Stimulated activated CD4-positive, alpha-beta T cell treated with anti-CD3 and anti-CD28 coated beads, Interleukin-4, amount 100 ng/mL, for 1 hour (primary cell): ENCODE measurements at regions not wholly inside any gene's neighbourhood (a gene's known extent, or its start where the extent isn't known, plus 50 kb on each side); places are given as distances from the start of the nearest gene placed in this dataset.
"Not testable (repeated sequence)": the region's sequence is repeated elsewhere in the genome, so short reads cannot be mapped to it uniquely, and the experiment has no call there.

Experiments used
- DNase-seq: peaks from one replicate; pipeline ENCODE4 v3.0.0-alpha.2; 2020

DNA sequence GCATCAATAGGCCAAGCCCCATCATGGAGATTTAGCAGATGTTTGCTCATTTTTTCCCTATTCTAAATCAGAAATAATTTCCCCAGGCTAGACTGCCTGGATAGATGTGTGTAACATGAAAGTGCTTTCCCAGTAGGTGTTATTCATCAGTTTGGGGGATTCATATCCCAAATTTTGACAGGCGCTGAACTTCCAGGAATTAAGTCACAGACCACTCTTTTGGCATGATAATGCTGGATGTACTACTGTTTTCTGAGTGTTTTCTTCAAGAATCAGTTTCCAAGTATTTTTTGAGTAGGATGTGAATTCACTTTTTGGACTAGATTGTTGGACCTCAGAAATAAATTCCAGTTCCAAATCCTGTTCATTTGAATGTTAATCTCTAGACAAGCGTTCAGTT is 637.4 kb downstream of the REEP3 start:
- no peak for DNase-seq

DNA sequence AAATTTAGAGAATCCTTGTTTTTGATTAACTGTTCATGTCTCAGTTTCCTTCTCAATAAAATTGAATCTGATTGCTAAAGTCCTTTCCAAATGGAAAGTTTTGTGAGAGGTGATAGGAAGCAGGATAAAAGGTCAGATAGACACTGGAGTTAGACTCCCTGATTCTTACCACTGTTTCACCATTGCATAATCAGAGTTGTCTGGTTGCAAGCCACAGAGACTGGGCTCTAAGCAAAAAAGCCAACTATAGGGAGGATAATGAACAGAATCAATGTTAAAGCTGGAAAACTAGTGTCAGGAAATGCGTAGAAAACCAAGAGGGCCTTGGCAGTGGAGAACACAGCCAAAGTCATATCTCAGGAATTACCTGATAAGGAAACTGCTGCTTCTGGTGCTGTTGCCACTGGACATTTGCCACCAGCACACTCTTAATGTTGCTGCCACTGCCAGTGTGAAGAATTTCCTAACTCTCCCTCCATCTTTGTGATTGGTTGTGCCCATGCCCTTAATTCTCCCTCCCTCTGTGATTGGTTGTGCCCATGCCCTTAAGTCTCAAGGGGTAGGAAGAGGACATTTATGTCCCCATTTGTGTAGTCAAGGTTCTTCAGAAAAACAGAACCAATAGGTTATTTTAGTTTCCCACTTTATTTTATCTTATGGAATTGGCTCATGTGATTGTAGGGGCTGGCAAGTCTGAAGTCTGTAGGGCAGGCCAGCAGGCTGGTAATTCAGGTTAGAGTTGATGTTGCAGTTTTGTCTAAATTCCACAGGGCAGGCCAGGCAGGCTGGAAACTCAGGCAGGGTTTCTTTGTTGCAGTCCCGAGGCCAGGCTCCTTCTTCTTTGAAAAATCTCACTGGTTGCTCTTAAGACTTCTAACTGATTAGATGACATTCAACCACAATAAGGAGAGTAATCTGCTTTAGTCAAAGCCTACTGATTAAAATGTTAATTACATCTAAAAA is 639.0 kb downstream of the REEP3 start:
- no peak for DNase-seq

DNA sequence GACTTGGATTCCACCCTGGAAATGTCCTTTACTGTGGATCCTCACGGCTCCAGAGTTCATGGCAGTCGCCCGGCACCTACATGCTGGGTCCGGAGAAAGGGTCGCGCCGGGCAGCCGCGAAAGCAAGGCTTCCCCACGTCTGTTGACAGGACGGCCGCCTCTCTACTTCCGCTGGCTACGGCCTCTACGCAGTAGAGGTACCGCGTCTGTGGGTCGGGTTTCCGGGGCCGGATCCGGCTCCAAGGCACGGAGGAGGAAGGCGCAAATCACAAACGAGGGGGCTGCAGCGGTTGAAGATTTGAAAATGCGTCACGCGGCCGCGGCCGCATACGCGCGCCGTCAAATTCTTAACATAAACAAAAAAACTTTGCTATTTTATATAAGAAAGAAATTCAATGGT is 649.6 kb downstream of the REEP3 start:
- no peak for DNase-seq

DNA sequence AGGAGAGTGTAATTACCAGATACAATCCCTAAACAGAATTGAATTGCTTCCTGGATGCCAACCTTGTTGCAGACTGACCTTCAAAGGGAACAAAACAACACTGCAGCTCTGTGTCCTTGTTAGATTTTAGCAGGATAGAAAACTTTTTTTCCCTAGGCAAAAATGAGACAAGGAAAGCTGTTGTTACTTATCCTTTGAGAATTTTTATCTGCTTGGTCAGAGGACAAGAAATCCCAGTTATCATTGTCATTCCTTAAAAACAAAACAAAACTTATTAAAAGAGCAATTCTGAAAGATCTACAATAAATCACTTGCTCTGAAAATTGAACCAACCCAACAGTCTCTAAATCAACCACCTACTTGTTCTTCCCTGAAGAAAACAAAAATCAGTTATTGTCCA is 652.6 kb downstream of the REEP3 start:
- DNase-seq: no peak

DNA sequence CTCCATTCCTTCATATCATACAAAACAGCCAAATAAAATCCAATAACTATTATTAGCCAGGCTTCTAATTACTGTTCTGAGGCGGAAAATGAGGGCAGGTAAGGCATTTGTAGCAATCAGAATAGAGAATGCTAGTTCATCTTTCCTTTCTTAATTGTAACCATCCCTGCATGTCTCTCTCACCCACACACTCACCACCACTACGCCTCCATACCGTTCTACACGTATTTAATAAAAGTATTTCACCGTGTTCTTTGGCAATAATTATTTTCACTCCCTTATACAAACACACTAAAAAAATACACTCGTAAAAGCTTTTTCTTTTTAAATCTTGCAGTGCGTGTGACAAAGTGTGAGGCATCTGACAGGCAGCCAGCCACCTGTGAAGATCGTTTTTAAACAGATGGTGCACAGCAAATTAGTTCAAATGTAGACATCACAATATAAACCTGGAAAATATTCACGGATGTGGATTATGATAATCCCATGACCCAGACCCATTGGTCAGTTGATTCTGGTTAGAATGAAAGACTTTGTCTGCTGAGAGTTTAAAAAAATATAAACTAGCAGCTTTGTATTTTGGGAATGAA is 653.6 kb downstream of the REEP3 start:
- DNase-seq: no peak

DNA sequence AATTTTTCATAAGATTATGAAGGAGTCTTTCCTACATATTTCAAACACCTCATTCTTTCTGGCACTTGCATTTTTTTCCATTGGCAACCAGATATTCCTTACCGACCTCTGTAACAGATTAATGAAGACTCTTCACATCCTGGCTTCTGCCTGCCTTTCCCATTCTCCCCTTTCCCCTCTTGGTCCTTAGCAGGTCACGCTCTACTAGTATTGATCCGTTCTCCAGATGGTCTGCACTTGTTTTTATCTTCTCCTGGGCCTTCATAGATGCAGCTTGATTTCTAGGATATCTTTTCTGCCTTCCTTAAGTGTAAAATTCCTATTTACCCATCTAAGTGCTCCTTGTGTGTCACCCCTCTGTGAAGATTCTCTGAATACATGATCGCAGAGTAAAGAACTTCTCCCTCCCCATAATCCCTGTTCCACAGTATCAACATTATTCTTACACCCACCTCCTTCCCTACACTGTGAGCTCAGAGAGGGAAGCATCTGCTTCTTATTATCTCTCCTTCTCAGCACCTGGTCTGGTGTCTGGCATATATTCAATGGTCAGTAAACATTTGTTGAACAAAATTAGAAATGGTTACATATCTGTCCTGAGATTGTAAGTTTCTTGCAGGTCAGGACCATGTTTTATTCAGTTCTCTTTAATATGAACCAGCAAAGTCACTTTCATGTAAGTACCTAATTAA is 654.2 kb downstream of the REEP3 start:
- no peak for DNase-seq

DNA sequence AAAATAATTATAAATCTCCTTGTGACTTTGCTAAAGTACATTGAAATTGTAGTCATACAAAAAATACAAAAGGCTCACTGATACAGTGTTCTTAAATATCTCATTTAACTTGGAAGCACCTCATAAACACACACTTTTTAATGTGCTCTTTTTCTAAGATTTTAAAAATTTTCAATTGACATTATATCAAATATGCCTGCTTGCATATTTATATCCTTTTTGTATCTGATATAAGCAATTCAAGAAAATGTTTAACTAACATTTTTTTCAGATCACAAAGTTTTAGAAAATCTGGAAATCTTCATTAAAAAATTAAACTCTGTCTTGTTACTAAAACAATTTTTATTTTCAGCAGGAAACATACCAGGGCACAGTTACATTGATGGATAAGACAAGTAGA is 661.5 kb downstream of the REEP3 start:
- no peak for DNase-seq

DNA sequence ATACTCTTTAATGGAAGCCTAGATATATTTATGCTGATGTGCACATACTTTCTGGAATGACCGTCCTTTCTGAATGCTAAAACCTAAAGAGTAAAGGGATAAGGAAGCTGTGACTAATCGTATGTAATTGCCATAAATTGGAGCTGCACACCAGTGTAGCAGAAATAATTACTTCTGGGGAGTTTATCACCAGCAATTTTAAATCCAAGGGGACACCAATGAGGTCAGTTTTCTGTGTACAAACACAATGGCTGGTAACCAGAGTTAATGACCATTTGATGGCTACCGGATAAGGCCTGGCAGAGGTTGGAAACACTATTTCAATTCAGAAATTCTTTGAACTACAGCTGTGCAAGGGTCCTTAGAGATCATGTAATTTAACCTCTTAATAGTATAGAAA is 670.1 kb downstream of the REEP3 start:
- no peak for DNase-seq

DNA sequence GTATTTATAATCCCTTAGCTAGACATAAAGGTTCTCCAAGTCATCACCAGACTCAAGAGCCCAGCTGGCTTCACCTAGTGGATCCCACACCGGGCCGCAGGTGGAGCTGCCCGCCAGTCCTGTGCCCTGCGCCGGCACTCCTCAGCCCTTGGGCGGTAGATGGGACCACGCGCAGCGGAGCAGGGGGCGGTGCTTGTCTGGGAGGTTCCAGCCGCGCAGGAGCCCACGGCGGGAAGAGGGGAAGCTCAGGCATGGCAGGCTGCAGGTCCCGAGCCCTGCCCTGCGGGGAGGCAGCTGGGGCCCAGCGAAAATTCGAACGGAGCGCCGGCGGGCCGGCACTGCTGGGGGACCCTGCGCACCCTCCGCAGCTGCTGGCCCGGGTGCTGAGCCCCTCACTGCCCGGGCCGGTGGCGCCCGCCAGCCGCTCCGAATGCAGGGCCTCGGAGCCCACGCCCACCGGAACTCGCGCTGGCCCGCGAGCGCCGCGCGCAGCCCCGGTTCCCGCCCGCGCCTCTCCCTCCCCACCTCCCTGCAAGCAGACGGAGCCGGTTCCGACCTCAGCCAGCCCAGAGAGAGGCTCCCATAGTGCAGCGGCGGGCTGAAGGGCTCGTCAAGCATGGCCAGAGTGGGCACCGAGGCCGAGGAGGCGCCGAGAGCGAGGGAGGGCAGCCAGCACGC is 675.6 kb downstream of the REEP3 start:
- no peak for DNase-seq

DNA sequence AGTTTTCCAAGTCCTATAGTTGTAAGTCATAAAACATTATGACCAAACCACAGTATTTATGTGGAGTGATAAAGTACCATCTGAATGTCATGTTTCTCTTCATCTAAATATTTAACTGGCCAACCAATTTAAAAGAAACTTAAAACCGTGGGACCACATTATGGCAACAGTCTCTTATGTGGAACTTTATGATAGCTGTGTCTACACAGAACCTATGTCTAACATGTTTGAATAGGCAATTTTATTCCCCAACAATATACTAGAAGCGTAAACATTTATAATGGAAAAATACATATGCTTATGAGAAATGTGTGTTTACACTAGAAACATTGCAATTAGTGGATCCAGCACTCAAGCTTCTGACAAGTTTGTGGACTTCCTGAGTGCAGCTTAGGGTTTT is 680.7 kb downstream of the REEP3 start:
- DNase-seq: no peak

DNA sequence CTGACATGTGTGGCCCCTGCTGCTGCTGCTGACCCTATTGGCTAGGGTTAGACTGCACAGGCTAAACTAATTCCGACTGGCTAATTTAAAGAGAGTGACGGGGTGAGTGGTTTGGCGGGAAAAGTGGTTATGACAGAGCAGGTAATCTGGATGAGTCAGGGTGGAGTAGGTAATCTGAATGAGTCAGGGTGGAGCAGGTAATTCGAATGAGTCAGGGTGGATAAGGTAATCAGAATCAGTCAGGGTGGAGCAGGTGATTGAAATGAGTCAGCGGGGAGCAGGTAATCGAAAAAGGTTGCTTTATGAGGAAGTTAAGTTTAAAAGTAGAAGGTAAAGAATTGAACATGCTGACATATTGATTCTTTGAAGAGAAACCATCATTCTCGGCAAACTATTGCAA is 683.3 kb downstream of the REEP3 start:
- not testable (repeated sequence) for DNase-seq

DNA sequence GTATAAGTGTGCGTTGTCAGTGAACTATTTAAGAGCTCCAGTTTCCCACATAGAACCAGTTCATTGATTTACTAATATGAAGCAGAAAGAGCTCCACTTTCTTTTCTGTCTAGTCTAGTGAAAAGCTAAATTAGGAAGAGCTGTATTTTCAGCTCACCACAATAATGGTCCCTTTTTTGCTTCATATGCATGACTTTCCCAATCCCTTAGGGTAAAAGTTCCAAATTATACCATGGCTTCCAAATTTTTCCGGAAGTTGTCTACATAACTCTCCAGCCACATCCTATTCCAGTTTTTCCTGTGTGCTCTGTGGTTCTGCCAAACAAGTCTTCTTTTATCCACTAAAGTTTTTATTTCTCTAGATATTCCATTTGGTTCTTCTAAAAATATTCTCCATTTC is 685.2 kb downstream of the REEP3 start:
- DNase-seq: no peak

DNA sequence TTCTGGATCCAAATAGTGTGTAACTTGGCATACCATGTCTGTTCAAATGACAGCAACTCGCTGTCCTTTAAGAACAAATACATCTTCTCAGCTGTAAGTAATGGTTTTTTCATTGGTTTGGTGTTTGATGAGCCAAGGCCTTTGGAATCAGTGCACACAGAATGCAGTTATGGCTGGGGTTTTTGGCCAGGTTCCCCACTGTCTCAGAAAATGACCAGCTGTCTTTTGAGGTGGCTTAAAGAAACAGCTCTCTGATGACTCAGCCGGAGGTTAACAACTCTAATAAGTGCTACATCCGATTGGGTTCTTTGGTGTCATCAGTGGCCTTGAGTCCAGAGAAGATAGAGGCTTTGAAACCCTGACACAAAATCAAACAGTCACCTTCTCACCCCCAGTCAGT is 688.4 kb downstream of the REEP3 start:
- no peak for DNase-seq

DNA sequence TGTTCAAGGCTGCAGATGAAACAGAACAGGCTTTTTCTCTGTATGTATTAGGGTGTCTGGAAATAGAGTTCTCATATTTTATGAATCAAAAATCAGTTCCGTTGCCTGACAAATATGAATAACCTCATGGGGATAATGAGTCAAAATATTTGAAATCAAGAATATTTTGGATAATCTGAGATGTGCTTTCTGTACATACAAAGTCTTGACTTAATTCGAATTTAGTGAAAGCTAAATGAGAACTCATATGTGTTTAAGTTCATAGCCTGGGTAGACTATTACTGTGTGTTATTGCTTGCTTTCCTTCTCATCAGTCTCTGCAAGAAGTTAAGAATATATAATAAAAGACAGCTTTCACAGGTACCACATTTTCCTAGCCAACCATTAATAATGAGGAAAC is 689.0 kb downstream of the REEP3 start:
- DNase-seq: no peak

DNA sequence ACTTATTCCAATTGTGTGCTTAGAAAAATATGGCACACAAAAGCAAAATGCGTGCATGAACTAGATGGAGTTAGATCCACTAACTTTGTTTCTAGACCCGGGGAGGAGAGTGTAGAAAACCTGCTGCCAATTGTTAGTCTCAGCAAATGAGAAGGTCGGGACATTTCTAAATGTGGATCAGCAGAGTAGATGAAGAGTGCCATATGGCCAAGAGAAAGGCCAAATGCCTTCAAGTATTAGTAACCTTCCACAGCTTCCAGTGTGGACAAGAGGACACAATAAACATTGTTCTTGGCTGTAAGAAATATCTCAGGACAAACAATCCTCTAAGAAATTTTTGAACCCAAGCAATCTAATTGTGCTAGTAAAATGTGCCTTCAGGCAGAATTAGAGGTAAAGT is 690.3 kb downstream of the REEP3 start:
- no peak for DNase-seq

DNA sequence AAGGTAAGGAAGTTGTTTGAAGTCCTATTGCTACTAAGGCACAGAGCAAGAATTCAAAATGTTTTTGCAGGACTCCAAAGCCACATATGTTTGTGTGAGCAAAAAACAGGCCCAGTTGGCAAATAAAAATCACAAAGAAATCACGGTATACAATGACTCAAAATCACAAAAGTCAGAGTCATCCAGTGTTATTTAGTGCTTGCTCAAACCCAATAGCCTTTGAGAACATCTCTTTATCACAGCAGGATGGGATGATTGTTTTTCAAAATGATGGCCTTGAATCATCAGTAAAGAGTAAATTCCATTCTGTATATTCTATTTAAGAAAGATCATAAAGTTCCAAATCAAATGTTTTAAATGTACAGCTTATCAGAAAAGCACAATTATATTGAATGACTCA is 693.9 kb downstream of the REEP3 start:
- no peak for DNase-seq

DNA sequence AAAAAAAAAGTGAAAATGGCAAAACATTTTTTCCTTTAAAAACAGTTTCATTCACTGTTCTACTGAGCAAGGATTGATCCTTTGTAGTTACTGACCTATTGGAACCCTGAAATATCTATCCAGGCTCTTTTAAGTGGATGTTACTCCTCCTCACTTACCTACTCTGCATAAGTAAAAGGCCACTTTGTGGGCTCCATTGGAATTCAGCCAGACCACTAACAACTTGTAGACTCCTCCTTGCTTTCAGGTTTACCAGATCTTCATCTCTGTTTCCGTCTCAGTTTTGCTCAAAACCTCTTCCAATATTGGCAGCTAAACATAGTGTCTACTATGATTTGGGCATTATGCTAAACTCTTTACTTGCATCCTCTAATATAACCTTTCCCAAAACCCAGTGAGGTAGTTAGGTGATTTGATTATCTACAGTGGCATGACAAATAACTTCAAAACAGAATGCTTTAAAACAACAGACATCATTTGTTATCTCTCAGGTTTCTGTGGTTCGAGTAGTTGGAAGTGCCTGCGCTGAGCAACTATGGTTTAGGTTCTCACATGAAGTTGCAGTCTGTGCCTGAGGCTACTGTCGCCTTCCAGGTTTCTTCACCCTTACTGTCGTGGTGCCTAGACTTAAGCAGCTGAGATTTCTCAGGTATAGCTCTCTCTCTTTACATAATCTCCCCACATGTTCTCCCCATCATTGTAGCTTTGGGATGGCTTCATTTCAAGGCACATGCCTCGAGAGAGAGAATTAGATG is 698.2 kb downstream of the REEP3 start:
- DNase-seq: no peak

DNA sequence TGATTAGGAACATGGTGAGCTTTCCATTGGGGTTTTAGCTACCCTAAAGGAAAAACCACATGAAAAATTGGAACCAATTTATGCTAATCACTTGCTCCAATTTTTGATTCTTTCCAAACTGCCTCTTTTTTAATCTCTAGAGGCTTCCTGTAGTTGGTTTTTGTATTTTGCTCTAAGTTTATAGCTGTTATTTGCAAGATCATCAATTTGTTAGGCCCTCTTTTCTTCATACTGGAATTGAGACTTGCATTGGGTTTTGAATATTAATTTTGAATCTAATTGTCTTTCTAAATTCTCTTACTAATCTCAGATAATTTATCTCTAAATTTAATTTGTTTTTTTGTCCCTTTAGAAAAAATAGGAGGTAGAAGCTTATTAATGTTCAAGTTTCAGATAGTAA is 713.3 kb downstream of the REEP3 start:
- DNase-seq: no peak

DNA sequence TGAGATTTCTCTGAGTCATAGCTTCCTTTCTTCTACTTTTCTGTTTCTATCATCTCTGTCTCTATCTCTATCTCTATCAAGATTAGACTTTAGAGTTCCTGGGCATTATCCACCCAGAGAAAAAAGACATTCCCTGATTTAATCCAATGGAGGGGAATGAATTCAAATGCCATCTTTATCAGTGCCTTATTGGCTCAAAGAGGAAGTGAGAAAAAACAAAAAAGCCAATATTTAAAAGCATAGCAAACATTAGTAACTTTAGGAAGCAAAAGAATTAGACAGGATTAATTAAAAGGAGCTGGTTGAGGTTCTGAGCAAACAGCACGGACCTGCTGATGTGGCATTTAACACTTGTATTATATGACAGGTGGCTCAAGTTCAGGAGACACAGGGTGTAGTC is 736.5 kb downstream of the REEP3 start:
- DNase-seq: no peak

DNA sequence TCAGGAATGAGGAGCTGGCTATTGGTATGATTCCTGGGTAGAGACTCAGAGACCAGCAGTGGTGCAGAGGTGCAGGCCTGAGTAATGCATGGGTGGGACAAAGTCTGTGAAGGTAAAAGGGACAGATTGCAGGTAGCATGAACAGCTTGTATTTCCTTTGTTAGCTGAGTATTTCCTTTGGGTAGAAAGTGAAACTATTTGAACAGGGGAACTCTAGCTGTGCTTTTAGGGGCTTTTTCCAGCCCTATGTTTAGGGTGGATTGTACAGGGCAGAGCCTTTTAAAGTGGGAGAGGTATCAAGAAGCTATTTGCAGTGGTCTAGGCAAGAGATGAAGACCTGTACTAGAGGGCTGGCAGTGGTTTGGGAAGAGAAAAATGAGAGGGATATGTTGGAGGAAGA is 739.9 kb downstream of the REEP3 start:
- DNase-seq: no peak

DNA sequence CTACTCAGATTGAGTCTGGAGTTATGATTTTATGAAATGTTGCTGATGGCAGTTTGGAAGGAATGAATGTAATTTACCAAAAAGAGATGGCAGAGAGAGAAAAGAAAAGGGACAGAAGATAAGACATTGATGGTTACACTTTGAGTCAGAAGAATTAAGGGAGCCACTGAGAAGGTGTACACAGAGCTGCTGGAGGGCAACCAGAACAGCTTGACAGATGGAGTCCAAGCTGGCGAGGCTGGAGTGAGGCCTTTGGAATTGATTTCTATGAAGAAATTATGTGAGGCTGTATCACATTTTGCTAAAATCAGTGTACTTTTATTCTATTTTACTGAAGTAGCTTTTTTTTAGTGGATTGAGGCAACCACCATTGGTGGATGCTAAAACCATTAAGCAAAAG is 740.5 kb downstream of the REEP3 start:
- no peak for DNase-seq

DNA sequence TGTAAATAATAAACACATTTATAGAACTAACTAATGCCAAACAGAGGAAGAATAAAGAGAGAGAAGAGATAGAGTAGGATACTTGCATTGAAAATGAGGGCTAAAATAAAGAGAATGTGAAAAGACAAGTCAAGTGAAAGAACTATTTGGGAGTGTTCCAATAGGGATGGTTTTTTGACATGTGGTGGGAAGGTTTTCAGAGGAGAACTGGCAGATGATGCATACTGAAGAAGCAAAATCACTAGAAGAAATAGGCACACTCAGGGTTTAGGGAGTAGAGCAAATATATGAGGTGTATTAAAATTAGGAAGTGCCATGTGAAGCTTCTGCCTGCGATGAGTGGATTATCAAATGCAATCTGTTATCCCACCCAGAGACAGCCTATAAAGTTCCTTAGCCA is 744.8 kb downstream of the REEP3 start:
- no peak for DNase-seq

DNA sequence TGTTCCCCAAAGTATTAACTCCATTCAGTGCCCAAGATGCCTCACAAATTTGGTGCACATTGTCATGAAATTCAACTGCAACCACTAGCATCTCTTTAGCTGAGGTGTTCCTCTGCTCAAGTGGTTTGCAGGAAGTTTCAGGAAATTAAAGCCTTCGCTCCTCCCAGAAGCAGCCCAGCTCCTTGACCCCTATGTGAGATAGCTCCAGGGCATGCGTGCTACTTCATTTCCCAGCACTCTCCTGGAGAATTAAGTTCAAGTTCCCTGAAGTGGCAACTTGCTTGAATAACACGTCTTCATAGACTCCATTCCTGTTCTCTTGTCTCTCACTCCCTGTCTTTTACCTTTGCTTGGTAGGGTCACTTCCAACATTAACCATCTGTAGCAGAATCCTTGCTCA is 750.3 kb downstream of the REEP3 start:
- no peak for DNase-seq
